PC-3 (cell line): ENCODE measurements at regions not wholly inside any gene's neighbourhood (a gene's known extent, or its start where the extent isn't known, plus 50 kb on each side); places are given as distances from the start of the nearest gene placed in this dataset.

Source experiments
- EZH2phosphoT487 ChIP-seq: fragments of 300-600 bp; sonication (generic); IDR thresholded peaks from 2 replicates; pipeline ENCODE4 v1.6.1; 2018; ENCODE audit warnings: mild to moderate bottlenecking, antibody characterized with exemption, low read length, borderline replicate concordance
- TF ChIP-seq, protein P1 (sequence below): fragments of 300-600 bp; sonication (generic); conservative IDR thresholded peaks from 2 replicates; pipeline ENCODE4 v1.5.1; 2017; ENCODE audit warnings: antibody characterized with exemption, low read depth, mild to moderate bottlenecking, low read length

DNA sequence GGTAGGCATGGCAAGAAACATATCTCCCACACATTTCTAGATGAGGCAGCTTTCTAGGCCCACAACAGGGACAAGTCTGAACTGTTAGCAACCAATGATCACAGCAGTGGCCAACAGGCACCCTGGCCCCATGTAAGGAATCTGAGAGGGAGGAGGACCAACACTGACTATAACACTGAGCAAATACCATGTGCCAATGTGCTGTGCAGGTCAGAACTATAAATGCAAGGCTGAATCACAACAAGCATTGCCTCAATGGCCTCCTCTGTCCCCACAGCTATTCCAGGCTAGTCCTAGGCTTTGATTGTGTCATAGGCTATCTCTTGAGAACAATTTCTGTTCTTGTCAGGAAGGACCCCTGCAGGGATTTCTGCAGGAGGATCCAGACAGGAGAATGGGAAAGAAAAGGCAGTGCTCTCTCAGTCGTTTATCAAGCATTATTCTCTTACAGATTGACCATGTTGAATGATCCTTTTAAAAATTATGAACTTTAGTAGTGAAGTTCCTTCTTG lies 221.2 kb downstream of the TLE1 start:
- TF ChIP-seq, protein P1, sequence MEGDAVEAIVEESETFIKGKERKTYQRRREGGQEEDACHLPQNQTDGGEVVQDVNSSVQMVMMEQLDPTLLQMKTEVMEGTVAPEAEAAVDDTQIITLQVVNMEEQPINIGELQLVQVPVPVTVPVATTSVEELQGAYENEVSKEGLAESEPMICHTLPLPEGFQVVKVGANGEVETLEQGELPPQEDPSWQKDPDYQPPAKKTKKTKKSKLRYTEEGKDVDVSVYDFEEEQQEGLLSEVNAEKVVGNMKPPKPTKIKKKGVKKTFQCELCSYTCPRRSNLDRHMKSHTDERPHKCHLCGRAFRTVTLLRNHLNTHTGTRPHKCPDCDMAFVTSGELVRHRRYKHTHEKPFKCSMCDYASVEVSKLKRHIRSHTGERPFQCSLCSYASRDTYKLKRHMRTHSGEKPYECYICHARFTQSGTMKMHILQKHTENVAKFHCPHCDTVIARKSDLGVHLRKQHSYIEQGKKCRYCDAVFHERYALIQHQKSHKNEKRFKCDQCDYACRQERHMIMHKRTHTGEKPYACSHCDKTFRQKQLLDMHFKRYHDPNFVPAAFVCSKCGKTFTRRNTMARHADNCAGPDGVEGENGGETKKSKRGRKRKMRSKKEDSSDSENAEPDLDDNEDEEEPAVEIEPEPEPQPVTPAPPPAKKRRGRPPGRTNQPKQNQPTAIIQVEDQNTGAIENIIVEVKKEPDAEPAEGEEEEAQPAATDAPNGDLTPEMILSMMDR, result no peak
- no peak for TF ChIP-seq EZH2phosphoT487
